MG63 (cell line): ENCODE measurements at regions not wholly inside any gene's neighbourhood (a gene's known extent, or its start where the extent isn't known, plus 50 kb on each side); places are given as distances from the start of the nearest gene placed in this dataset.

Experiments
- DNase-seq: peaks from one replicate; pipeline ENCODE4 v3.0.0-alpha.2; 2020
- H3K27me3 ChIP-seq: fragments of 250-450 bp; sonication (Bioruptor Pico); 2 replicates; pipeline ENCODE4 v1.5.1; 2020; ENCODE audit warnings: mild to moderate bottlenecking, moderate library complexity
- H3K36me3 ChIP-seq: fragments of 250-450 bp; sonication (Bioruptor Pico); 2 replicates; pipeline ENCODE4 v1.5.1; 2020; ENCODE audit warnings: mild to moderate bottlenecking, moderate library complexity
- H3K4me3 ChIP-seq: fragments of 250-450 bp; sonication (Bioruptor Pico); 2 replicates; pipeline ENCODE4 v1.5.1; 2020; ENCODE audit warnings: mild to moderate bottlenecking, moderate library complexity
- H3K9me3 ChIP-seq: fragments of 250-450 bp; sonication (Bioruptor Pico); 2 replicates; pipeline ENCODE4 v1.5.1; 2020; ENCODE audit warnings: mild to moderate bottlenecking, moderate library complexity

DNA sequence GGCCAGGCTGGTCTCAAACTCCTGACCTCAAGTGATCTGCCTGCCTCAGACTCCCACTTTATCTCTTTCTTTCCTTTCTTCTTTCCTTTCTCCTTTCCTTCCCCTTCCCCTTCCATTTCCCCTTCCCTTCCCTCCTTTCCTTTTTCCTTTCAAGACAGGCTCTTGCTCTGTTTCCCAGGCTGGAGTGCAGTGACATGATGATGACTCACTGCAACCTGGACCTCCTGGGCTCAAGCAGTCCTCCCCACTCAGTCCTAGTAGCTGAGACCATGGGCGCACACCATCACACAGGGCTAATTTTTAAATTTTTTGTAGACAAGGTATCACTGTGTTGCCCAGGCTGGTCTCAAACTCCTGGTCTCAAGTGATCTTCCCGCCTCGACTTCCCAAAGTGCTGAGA is 377.6 kb upstream of the ZFP64 start:
- DNase-seq: no peak
- H3K27me3 ChIP-seq: no peaks in the 10 kb centered on the region
- no peaks in the 10 kb centered on the region for H3K9me3 ChIP-seq
- H3K4me3 ChIP-seq: no peak overlapping the region
- H3K36me3 ChIP-seq: no peaks in the 10 kb centered on the region

DNA sequence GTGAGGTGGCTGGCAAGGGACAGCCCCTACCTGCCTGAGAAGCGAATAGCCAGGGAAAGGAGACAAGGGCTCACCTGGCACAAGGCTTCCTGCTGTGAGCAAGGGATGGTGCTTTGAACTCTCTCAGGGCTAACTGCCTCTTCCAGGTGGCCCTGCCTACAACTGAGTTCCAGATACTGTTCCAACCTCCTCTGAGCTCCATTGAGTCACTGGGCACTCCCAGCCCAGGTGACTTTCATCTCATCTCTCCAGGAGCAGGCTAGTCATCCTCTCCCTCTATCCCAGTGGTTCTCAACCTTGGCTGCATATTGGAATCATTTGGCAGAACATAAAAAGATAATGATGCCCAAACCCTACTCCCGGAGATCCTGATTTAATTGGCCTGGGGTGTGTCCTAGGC is 374.0 kb upstream of the ZFP64 start:
- no peak for DNase-seq
- no peaks in the 10 kb centered on the region for H3K36me3 ChIP-seq
- no peaks in the 10 kb centered on the region for H3K27me3 ChIP-seq
- no peaks in the 10 kb centered on the region for H3K9me3 ChIP-seq
- H3K4me3 ChIP-seq: no peak overlapping the region

DNA sequence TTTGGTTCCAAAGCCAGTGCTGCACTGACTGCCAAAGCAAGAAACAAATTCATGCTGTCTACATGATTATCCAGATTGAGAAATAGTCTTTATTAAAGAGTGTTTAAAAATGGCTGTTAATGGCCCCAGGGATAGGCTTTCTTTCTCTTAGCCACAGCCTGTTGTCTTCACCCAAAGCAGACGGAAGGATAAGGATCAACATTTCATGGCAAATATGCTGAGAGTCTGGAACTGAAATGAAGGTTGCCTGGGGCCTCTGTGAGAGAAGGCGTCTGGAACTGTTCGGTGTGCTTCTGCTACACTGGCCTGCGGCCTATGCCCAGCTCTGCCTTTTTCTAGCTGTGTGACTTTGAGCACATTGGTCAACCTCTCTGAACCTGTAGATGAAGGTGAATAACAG is 373.0 kb upstream of the ZFP64 start:
- Histone ChIP-seq H3K4me3 (no peak overlapping the region), H3K9me3 (no peaks in the 10 kb centered on the region), H3K36me3 (no peaks in the 10 kb centered on the region), H3K27me3 (no peaks in the 10 kb centered on the region)
- no peak for DNase-seq

DNA sequence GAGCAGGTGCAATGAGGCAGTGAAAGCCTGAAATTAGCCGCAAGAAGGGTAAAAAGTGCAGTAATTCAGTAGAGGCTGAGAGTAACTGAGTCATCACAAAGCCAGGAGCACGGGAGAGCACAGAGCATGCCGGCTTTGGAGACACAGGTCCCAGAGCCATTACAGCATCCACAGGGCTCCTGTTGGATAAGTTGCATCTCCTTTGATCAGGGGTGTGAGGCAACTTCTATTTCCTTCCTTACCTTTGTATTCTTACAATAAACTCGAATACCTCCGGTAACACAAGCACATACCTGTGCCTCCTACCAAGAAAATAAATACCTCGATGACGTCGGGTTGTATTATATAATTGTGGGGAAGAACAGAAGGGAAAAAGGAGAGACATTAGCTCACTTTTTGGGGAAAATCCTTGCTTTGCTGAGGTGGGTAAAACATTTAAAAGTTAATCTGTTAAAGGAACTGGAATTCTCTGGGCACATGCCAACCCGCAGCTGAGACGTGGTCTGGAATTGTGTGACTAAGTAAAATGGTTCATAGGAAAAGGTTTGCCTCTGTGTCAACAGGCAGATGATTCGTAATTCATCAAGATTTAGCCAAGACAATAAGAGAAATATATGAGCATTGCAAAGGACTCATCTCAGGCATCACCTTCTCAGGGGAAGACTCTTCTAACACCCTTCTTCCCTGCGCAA is 360.7 kb upstream of the ZFP64 start:
- Histone ChIP-seq H3K27me3 (no peaks in the 10 kb centered on the region; the same call in 1 of the 2 replicates), H3K36me3 (no peaks in the 10 kb centered on the region), H3K9me3 (no peaks in the 10 kb centered on the region), H3K4me3 (no peak overlapping the region)
- peak; percentile 54 for DNase-seq

DNA sequence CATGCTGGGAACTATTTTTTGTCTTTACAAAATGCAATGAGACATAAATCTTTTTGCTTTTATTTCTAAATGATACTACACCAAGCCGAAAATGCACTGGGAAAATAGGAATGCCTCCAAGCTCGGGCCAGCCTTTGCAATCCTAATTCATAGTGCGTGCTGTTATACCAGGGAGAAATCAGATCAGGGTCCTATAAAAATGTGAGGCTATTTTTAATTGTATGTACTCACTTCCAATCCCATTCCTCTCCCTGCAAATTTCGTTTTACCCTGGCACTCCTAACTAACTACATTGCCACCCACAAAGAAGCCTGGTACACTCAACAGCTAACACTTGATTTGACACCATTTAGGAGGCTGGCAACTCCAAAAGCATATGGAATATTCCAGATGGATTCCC is 350.6 kb upstream of the ZFP64 start:
- Histone ChIP-seq H3K9me3 (no peaks in the 10 kb centered on the region), H3K27me3 (no peaks in the 10 kb centered on the region; the same call in 1 of the 2 replicates), H3K36me3 (no peaks in the 10 kb centered on the region), H3K4me3 (no peak overlapping the region)
- DNase-seq: no peak

DNA sequence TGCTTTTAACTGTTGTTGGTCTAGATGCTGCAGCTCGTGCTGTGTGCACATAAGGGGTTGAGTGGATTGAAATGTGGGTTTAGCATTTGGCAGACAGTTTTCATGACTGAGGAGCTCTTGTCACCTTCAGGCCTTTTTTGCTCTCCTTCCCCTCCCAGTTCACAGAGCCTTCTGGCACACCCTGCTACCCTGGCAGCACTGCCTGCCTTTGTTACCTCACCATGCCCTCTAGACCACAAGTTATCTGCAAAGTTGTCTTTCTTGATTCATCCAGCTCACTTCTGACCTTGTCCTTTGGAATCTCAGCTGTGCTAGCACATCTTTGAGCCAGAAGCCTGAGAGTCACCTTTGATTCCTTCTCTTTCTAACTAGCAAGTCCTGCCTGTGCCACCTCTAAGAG is 348.9 kb upstream of the ZFP64 start:
- H3K9me3 ChIP-seq: no peaks in the 10 kb centered on the region
- H3K36me3 ChIP-seq: no peaks in the 10 kb centered on the region
- DNase-seq: no peak
- H3K4me3 ChIP-seq: no peak overlapping the region
- H3K27me3 ChIP-seq: no peaks in the 10 kb centered on the region; the same call in 1 of the 2 replicates

DNA sequence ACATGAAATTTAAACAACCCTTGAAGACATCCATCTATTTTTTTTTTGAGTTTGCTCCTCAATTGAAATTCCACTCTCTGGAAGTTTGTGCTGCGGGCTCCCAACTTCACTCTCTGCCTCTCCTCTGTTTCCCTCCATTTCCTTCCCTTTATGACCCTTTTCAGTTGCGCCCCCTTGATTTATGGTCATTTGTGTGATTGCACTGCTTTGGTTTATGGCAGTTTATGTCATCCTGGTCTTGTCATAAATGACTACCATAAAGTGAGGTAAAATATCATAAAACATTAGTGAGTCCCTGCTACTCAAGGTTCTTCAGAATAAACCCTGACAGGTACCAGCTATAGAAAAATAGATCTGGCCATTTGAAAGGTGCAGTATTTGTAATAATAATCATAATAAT is 348.3 kb upstream of the ZFP64 start:
- no peaks in the 10 kb centered on the region for H3K9me3 ChIP-seq
- no peaks in the 10 kb centered on the region; the same call in 1 of the 2 replicates for H3K27me3 ChIP-seq
- no peak for DNase-seq
- no peak overlapping the region for H3K4me3 ChIP-seq
- no peaks in the 10 kb centered on the region for H3K36me3 ChIP-seq

DNA sequence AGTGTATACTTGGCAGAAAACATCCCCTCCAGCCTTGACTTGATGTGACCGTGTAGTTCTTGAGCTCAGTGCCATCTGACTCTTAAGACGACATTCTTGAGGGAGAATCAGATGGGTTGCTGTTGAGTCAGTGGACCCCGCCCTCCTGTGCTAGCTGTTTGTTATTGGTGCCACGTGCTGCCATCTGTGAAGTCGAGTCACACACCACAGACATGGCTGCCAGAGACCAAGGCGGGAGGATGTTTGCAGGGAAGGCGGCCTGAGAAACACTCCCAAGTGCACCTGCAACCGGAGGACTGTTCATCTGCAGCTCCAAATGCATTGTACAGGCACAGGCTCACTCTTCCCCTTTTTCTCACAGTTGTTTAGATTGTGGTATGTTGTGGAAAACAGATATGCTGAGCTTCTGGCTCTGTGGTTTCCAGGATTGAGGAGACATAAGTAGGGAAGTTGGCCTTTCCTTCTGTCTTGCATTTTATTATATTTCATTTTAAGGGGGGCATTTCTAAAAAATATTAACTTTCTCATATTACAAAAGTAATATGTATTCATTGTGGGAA is 345.3 kb upstream of the ZFP64 start:
- Histone ChIP-seq H3K4me3 (no peak overlapping the region), H3K9me3 (no peaks in the 10 kb centered on the region), H3K36me3 (no peaks in the 10 kb centered on the region), H3K27me3 (no peaks in the 10 kb centered on the region; the same call in 1 of the 2 replicates)
- DNase-seq: no peak

DNA sequence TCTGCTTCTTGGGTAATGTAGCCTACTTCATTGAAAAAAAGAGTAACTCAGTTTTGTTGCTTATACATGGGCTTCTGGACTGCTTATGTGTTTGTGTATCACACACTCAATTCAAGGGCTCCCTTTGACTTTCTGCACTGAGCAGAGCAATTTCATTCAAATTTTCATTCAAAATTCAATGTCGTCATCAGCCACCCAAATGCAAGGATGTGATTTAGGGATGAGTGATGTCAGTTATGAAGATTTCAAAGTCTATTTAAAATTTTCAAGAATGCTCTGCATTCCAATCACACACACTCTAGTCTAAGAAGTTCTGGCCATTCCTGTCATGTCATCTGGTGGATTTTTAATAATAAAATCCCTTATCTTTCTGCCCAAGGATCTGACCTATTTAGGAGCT is 344.5 kb upstream of the ZFP64 start:
- Histone ChIP-seq H3K36me3 (no peaks in the 10 kb centered on the region), H3K4me3 (no peak overlapping the region), H3K9me3 (no peaks in the 10 kb centered on the region), H3K27me3 (no peaks in the 10 kb centered on the region)
- no peak for DNase-seq

DNA sequence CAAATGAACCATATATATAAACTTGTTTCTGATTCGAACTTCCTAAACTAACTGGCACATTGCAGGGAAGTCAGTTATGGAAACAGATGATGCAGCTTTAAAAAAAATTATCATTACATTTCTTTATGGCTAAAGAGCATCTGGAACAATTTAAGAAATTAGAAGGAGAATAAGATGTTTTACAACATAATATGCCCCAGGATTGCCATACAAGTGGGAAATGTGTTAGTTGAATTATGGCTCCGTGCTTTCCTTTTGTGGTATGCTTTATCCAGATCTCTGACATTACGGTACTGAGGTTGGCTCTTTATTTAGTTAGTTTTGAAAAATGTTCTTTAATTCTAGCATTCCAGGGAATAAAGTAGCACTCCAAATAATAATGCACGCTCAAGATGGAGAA is 343.0 kb upstream of the ZFP64 start:
- Histone ChIP-seq H3K9me3 (no peaks in the 10 kb centered on the region), H3K27me3 (no peaks in the 10 kb centered on the region), H3K4me3 (no peak overlapping the region), H3K36me3 (no peaks in the 10 kb centered on the region)
- DNase-seq: no peak

DNA sequence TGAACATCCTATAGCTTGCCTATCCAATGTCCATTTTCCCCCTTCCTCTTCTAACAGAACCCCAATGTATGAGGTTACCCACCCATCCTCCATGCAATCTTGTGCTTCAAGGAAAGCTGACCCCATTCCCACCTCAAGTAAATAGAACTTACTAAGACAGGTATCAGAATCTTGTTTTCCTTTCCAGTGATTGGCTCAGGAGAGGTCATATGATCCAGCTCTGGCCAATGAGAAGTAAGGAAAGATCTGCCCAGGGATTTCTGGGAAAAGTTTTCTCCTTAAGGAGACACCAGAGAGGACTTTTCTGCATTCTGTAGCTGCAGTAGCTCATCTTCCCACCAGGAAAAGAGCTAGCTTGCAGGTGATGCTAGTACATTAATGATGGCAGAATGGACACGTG is 341.8 kb upstream of the ZFP64 start:
- Histone ChIP-seq H3K4me3 (no peak overlapping the region), H3K36me3 (no peaks in the 10 kb centered on the region), H3K27me3 (0 out of 2 replicates have a peak, but pooled peaks cover 2% of the 10 kb centered on the region), H3K9me3 (no peaks in the 10 kb centered on the region)
- no peak for DNase-seq

DNA sequence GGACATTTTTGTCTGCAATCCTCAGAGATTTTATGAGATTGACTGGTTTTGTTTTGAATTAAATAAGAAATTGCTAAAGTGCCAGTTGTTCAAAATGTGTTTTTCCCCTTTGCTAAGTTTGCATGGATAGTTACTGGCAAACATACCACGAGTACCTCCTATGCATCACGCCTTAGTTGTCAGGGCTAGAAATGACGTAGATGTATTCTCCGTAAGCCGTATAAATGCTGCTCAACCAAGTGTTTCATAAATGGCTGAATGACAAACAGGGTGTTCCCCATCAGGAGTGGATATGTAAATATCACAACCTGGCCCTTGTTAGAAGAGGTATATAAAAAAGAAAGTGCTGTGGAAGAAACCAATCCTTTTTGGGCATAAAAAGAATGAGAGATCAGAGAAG is 341.1 kb upstream of the ZFP64 start:
- Histone ChIP-seq H3K27me3 (0 out of 2 replicates have a peak, but pooled peaks cover 2% of the 10 kb centered on the region), H3K36me3 (no peaks in the 10 kb centered on the region), H3K9me3 (no peaks in the 10 kb centered on the region), H3K4me3 (no peak overlapping the region)
- no peak for DNase-seq

DNA sequence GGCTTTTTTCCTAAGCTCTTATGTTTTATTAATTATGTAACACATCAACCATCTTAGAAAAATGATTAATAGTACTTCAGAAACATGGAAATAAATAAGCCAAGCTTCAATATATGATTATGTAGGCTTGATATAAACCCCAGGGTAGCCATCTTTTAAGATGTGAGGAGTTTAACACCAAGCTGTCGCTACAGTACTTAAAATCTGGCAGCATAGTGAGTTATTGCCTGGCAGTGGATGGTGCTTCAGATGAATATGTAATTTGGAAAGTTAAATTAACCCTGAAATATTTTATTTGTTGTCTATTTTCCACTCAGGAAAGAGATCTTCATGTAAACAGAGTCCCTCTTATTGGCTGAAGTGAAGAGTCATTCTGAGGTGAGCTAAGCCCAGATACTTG is 339.0 kb upstream of the ZFP64 start:
- Histone ChIP-seq H3K4me3 (no peak overlapping the region), H3K27me3 (0 out of 2 replicates have a peak, but pooled peaks cover 2% of the 10 kb centered on the region), H3K9me3 (no peaks in the 10 kb centered on the region), H3K36me3 (no peaks in the 10 kb centered on the region)
- no peak for DNase-seq

DNA sequence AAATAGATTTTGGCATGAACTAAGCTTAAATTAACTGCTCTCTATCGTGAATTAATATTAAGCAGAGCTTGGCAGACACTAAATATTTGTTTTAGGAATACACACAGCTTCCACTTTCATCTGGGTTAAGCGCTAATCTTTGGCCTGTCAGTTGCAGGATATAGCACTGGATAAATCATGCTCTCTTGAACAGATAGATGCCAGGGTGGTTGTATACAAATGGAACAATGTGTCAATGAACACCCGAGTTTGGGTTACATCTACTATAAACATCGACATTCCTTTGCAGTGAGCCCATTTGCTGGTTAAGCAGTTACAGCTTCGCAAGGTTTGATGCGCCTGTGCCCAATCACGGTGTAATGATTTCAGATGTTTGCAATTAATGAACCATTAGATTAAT is 338.2 kb upstream of the ZFP64 start:
- peak; percentile 15 for DNase-seq
- Histone ChIP-seq H3K36me3 (no peaks in the 10 kb centered on the region), H3K27me3 (0 out of 2 replicates have a peak, but pooled peaks cover 2% of the 10 kb centered on the region), H3K4me3 (no peak overlapping the region), H3K9me3 (no peaks in the 10 kb centered on the region)

DNA sequence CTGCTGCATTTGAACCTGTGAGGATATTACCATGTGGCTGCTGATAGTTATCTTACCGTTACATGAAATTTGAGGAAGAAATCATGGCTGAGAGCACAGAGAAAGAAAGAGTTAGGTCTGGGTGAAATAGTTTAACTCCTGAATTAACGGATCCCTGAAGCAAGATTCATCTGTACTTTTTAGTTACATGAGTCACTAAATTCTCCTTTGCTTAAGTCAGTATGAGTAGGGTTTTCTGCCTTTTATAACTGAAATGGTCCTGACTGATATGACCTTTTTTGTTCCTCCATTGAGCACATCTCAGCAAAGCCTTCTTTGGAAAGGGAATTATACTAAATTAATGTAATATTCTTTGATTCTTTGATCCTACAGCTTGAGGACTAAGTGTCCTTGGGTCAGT is 333.3 kb upstream of the ZFP64 start:
- Histone ChIP-seq H3K36me3 (no peaks in the 10 kb centered on the region), H3K4me3 (no peak overlapping the region), H3K9me3 (no peaks in the 10 kb centered on the region; the same call in 1 of the 2 replicates), H3K27me3 (0 out of 2 replicates have a peak, but pooled peaks cover 2% of the 10 kb centered on the region)
- no peak for DNase-seq

DNA sequence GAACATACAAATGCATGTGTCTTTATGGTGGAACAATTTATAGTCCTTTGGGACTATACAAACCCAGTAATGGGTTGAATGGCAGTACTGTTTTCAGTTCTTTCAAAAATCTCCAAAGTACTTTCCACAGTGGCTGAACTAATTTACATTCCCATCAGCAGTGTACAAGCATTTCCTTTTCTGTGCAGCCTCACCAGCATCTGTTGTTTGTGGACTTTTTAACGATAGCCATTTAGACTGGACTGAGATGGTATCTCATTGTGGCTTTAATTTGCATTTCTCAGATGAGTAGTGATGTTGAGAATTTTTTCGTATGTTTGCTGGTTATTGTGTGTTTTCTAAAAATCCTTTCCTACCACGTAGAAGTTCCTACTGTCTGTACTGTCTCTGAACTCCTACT is 327.2 kb upstream of the ZFP64 start:
- H3K27me3 ChIP-seq: no peaks in the 10 kb centered on the region
- no peak overlapping the region for H3K4me3 ChIP-seq
- no peaks in the 10 kb centered on the region for H3K36me3 ChIP-seq
- DNase-seq: no peak
- H3K9me3 ChIP-seq: no peaks in the 10 kb centered on the region; the same call in 1 of the 2 replicates

DNA sequence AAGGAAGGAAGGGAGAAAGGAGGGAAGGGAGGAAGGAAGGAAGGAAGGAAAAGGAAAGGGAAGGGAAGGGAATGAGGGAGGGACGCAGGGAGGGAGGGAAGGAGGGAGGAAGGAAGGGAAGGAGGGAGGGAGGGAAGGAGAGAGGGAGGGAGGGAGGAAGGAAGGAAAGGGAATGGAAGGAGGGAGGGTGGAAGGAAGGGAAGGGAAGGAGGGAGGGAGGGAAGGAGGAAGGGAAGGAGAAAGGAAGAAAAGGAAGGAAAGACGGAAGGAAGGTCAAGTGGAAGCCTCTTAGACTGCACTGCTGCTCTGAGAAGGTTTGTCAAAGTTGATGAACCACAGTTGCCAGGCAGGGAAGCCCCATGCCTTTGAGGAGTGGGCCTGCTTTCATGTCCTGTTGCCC is 324.3 kb upstream of the ZFP64 start:
- no peaks in the 10 kb centered on the region for H3K27me3 ChIP-seq
- H3K4me3 ChIP-seq: no peak overlapping the region
- no peak for DNase-seq
- H3K9me3 ChIP-seq: no peaks in the 10 kb centered on the region; the same call in 1 of the 2 replicates
- no peaks in the 10 kb centered on the region for H3K36me3 ChIP-seq

DNA sequence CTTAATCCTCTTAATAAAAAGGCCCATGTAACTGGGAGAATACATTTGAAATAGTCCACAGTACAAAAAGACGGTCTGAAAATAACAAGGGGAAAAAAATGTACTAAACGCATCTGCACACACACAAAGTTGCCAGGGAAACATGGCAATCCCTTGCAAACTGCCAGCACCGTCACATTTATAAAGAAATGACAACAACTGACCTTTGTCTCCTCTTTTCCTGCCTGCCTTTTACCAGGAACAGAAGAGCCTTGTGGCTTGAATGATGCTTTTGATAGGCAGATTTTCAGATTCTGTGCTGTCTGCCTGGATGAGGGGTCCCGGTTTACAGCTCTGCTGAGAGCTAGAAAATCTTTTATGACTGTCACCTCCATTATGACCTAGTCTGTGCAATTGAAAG is 308.6 kb upstream of the ZFP64 start:
- DNase-seq: no peak
- H3K4me3 ChIP-seq: no peak overlapping the region
- no peaks in the 10 kb centered on the region for H3K36me3 ChIP-seq

More for the DNA sequence above, 308.6 kb upstream of the ZFP64 start:
- H3K27me3 ChIP-seq: no peaks in the 10 kb centered on the region; the same call in 1 of the 2 replicates
- no peaks in the 10 kb centered on the region for H3K9me3 ChIP-seq
